Neural cell (in vitro differentiated cells): ENCODE measurements at regions not wholly inside any gene's neighbourhood (a gene's known extent, or its start where the extent isn't known, plus 50 kb on each side); places are given as distances from the start of the nearest gene placed in this dataset.

Experiments
- CTCF ChIP-seq: fragments of 450-650 bp; IDR thresholded peaks from 2 replicates; pipeline ENCODE4 v1.5.1; 2014; ENCODE audit warnings: antibody characterized with exemption, mild to moderate bottlenecking, moderate library complexity; ENCODE audit not compliant: poor library complexity, severe bottlenecking
- EP300 ChIP-seq: fragments of 450-650 bp; conservative IDR thresholded peaks from 2 replicates; pipeline ENCODE4 v1.6.1; 2014; ENCODE audit warnings: antibody characterized with exemption, mild to moderate bottlenecking, moderate library complexity; ENCODE audit not compliant: poor library complexity, severe bottlenecking
- EZH2 ChIP-seq: fragments of 200-600, 300-800 bp; shearing (Covaris generic), sonication (generic); IDR thresholded peaks from 2 replicates; pipeline ENCODE4 v1.6.1; 2014; ENCODE audit warnings: antibody characterized with exemption, low read length, borderline replicate concordance, mild to moderate bottlenecking; ENCODE audit not compliant: insufficient read depth, poor library complexity, severe bottlenecking
- POLR2AphosphoS5 ChIP-seq: IDR thresholded peaks from 2 replicates; pipeline ENCODE4 v1.6.1; 2012
- REST ChIP-seq: IDR thresholded peaks from 2 replicates; pipeline ENCODE4 v1.6.1; 2012; ENCODE audit warnings: borderline replicate concordance
- SMC3 ChIP-seq: fragments of 450-650 bp; conservative IDR thresholded peaks from 2 replicates; pipeline ENCODE4 v1.6.1; 2014; ENCODE audit warnings: antibody characterized with exemption, mild to moderate bottlenecking, moderate library complexity; ENCODE audit not compliant: poor library complexity

GRCh38 chr13:86445206-86445605, 646.0 kb upstream of the SLITRK6 start:
- TF ChIP-seq CTCF (no peak), EP300 (no peak), SMC3 (no peak), EZH2 (no peak), POLR2AphosphoS5 (no peak), REST (no peak)
